Hematopoietic multipotent progenitor cell treated with erythropoietin and hydrocortisone succinate and interleukin-3 and kit ligand, for 6 days (in vitro differentiated cells): ENCODE measurements at regions not wholly inside any gene's neighbourhood (a gene's known extent, or its start where the extent isn't known, plus 50 kb on each side); places are given as distances from the start of the nearest gene placed in this dataset.
"Not testable (repeated sequence)": the region's sequence is repeated elsewhere in the genome, so short reads cannot be mapped to it uniquely, and the experiment has no call there.

Experiments
- DNase-seq: peaks from one replicate; pipeline ENCODE4 v3.0.0-alpha.2; 2015

DNA sequence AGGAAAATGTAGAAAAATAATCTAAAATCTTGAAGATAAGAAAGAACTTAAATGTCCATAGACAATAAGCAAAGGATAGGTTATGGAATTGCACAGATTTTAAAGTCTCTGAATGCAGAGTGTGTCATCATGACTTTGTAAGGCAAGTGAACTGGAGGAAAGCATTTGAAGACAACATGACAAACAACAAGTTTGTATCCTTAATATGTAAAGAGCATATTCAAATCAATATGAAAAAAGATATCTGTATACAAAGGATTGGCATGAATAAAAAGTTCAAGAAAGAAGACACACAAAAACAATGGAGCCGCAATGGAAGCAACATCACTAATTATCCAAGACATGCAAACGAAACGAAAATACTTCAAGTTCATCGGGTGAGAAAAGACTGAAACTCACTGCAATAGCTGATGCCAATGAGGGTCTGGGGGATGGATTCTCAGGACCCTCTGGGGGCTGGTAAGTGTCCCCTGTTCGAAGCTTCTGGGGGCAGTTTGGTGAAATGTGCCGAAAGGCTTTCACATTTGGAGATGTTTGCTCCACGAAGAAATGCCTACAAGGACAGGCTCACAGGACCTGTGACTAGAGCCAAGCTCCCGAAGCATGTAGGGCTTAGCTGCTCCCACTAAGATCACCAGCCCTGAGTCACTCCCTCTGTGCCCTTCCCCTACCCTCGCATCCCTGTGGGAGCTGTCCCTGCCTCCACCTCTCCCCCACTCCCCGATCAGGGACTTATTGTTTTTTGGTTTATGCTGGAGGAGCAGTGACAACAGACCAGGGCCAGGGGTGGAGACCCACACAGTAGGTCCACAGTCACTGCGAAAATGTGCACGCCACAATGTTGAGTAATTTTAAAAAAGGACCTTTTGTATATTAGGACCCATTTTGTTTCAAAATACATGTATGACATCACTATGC is 345.7 kb upstream of the SFSWAP start:
- no peak for DNase-seq

DNA sequence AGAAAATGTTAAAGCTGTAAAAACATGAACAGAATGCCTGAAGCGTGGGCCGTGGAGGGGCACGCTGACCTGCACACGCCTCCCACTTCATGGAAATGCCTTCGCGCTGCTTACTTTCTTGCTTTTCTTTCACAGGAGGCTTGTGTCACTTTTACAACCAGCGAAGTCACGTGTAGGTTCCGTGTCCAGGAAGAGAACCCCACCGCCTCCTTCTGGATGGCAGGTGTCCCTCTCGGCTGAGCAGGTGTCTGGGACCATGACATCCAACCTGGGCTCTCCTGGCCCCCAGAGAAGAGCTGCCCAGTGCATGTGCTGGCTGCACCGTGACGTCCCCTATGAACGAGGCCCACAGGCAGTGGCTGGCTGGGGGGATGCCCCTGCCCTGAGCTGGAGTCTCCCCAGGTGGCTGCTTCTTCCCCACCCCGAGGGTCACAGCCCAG is 345.0 kb upstream of the SFSWAP start:
- DNase-seq = no peak

DNA sequence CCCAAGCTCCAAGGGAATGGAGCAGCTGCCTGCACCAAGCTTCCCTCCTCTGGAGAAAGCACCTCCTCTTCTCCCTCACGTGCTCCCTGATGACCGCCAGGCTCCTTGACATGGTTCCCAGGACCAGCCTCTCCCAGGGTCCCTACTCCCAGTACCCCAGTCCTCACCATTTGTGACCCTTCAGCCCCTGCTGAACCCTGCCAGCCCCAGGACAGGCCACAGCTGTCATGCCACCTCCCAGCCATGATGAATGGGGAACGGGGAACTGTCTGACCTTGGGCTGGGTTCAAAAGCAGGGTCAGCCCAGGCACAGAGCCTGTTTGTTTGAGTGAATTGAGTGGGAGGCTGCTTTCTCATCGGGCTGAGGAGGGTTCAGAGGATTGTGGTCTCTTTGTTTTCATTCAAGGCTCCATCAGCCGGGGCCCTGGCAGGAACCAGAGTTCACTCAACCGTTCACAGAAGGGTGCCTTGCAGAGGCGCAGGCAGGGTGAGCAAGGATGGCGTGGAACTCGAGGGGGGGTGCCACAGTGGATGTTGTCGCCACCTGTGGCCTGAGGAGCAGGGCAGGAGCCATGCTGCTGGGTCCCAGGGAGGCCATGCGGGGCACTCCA is 344.5 kb upstream of the SFSWAP start:
- no peak for DNase-seq

DNA sequence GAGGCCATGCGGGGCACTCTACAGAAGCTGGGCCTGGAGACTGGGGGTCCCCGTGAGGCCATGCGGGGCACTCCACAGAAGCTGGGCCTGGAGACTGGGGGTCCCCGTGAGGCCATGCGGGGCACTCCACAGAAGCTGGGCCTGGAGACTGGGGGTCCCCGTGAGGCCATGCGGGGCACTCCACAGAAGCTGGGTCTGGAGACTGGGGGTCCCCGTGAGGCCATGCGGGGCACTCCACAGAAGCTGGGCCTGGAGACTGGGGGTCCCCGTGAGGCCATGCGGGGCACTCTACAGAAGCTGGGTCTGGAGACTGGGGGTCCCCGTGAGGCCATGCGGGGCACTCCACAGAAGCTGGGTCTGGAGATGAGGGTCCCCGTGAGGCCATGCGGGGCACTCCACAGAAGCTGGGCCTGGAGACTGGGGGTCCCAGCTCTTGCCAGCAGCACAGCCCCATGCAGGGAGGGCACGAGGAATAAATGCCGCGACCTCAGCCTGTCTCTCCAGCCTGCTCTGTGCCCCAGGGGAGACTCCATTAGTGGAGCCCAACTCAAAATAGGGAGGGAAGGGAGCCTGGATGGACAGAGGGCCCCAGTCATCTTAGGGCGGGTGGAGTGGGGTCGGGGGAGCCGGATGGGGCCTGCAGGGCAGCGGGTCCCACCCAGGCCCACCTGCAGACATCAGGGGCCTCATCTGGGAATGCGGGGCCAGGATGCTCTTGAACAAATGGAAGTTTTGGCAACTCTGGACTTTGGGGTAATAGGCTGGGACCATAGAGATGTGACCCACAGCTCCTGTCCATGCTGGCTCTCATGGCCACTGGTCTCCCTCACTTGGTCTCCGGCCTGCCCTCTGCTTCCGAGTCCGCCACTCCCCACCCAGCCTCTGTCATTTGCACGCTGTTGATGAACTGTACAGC is 343.6 kb upstream of the SFSWAP start:
- DNase-seq = not testable (repeated sequence)

DNA sequence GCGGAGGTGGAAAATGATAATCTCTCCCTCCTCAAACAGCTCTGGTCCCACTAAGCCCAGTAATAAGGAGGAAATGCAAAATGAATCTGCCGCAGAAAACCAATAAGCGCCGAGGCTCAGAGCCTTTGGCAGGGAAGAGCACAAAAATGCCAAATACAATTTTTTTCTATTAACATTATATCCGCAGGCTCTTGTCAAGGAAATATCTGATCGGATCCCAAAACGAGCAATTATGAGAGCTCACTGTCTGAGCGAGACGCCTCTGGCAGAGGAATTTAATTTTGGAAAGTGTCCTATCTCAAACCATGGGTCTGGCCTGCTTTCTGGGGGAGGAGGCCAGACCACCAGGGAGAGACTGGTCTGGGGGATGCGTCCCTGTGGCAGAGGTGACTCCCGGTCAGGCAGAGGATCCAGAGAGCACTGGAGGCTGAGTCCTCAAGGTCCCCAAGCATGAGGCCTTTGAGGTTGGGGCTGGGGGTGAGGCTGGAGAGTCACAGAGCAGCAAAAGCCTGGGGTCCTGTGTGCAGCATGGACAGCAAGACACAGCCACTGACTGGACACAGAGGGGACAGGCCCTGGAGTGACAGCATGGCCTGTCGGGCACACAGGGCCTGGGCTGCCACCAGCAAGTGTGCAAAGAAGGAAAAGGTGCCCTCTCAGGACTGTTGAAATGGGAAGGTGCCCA is 342.8 kb upstream of the SFSWAP start:
- DNase-seq = no peak

DNA sequence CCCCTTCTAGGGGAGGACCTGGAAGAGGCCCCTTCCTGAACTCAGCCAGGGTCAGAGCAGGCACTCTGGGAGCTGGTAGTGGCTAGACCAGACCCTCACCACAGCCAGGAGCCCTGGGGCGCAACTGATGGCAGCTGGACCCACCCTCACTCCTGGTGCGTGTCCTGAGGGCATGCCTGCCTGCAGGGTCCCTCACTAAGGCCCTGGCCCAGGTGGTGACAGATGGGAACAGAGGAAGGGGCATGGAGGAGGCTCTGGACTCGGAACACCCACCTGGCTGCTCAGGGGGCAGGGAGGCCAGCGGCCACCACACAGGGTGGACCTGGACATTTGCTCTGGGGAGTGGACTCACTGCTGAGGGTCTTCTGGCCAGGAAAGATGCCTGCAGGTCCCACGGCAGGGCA is 342.2 kb upstream of the SFSWAP start:
- DNase-seq = no peak

DNA sequence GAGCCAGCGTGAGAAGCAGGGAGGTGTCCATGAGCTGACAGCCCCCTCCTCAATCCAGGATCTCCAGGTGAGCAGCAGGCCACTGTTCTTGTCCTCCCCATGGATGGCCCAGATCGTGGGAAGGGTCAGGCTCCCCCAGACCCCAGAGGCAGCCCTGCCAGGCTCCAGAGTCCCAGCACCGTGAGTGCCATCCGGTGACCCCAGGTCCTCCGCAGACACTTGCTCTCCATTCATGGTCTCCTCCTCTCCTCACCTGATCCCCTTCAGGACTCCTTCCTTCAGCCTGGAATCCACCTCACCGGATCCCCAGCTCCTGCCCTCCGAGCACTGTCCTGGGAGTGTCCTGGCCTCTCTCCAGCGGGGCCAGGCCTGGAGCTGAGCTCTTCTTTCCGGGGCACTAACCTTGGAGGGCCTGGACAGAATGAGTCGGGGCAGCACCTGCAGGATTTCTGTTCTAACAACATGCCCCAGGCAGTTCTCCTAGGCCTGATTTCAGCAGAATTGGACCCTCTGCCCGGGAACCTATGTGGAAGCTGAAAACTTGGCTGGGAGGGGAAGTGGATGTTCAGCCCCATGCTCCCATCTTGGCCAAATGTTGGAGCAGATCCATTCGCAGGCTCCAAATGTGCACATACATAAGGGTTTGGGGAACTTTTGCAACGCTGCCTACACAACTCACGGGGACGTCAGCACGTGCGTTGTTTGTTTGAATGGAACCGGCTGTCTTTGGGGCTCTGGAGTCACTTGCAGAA is 341.6 kb upstream of the SFSWAP start:
- DNase-seq = no peak

DNA sequence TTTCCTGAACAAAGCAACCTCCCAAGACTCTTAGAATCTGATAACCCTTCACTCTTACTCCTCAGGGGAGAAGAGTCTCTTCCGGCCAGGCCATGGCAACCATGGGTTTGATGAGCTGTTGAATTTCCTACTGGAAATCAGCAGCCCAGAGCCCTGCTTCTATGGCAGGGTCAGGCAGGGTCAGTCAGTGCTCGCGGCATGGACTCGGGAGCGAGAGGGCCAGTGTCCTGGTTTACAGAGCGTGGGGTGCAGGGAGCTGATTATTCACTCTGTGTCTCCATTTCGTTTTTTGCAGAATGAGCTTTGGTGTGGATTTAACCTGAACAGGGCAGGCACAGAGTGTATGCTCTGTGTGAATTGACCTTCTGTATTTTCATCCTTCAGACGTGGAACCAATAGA is 340.6 kb upstream of the SFSWAP start:
- DNase-seq = no peak

DNA sequence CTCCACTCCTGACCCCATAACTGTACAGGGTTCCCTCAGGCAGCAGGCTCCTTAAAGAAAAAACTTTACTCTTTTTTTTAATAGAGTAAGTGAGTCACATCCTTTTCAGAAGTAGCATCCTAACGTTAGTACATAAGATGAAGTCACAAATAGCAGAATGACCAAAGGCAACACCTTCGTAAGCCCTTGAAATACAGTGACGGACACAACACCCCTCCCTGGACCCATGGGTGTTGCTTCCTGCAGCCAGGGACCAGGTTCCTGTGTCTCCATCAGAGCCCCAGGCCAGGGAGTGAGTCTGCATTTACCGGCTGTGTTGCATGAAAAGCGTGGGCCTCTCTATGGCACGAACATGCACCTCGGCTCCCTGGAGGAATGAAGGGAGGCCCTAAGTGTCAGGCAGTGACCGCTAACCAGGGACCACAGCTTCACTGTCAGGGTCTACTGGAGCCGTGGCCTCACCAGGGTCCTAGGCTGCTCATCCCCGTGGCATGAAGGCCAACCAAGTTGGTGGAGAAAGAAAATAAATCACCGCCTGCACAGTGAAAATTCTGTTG is 340.0 kb upstream of the SFSWAP start:
- DNase-seq = no peak

DNA sequence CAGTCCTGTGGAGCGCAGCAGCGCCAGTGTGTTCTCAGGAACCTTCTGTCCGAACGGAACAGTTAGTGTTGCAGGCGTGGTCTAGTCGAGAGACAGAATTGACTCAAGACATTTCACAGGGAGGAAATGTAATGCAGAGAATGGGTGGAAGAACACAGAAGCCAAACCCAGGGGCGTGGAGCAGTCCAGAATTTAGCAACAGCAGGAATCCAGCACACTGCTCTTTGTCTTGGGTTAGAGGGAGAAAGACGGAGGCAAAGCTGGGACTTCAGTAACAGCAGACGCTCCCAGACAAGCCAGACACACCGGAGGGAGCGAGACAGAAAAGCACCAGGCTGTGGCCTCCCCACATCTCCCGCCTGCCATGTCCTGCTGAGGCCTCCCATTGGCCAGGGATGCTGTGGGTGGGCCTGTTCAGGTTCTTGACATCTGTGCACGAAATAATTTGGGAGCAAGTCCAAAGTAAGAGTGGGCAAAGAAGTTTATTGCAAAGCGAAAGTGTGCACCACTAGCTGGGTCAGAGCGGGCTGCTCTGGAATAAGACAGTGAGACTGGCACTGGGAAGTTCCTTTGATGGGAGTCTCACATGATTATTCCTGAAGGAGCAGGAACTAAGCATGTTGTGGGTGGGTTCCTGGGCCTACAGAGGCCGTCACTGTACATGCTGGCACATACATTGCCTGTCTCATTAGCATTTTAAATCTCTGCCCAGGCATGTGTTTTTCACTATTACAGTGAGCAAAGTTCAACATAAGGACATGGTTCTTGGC is 339.3 kb upstream of the SFSWAP start:
- DNase-seq = no peak

DNA sequence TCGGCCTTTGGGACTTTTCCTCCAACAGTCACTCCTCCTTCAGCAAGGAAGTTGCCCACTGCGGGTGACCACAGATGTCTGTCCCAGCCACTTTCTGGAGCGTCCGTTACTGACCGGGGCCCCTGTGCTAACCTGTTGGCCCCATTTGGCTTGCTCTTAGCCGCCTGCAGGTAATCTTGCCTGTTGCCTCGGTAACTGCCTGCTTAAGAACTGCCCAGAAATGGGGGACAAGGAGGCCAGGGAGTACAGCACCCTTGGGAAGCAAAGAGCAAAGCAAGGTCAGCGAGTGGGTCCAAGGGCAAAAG is 338.8 kb upstream of the SFSWAP start:
- no peak for DNase-seq

DNA sequence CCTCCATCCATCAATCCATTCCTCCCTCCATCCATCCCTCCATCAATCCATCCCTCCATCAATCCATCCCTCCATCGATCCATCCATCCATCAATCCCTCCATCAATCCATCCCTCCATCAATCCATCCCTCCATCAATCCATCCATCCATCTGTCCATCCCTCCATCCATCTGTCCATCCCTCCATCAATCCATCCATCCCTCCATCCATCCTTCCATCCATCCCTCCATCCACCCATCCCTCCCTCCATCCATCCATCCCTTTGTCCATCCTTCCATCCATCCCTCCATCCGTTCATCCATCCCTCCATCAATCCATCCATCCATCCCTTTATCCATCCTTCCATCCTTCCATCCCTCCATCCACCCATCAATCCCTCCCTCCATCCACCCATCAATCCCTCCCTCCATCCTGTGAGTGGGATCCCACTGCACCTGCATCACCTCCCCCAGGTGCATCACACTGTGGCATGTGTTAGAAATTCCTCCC is 338.1 kb upstream of the SFSWAP start:
- no peak for DNase-seq

DNA sequence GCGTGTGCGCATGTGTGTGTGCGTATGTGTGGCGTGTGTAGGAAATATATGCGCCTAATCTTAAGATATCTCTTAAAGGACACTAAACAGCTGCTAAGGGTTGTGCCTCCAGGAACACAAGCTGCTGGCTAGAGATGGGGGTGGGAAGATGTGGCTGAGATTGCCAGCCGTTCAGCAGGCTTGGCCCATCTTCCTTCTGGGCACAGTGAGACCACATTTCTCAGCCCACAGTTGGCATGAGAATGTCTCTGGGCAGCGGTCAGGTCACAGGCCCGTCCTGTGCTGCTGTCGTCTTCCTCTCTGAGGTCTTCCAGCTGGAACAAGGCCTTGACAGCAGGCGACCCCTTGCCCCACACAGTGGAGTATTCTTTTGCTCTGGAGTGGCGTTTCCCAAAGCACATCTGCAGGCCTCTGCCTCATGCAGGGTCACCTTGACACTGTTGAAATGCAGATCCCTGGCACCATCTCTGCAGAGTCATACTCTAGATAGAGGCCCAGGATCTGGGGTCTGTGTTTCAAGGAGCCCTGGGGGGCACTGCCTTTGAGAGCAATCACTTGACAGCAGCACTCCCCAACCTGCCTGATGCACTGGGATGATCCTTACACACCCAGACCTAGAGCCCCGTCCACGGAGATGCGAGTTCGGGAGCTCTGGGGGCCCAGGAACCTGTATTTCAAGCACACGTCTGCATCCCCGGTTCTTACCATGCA is 335.5 kb upstream of the SFSWAP start:
- no peak for DNase-seq

DNA sequence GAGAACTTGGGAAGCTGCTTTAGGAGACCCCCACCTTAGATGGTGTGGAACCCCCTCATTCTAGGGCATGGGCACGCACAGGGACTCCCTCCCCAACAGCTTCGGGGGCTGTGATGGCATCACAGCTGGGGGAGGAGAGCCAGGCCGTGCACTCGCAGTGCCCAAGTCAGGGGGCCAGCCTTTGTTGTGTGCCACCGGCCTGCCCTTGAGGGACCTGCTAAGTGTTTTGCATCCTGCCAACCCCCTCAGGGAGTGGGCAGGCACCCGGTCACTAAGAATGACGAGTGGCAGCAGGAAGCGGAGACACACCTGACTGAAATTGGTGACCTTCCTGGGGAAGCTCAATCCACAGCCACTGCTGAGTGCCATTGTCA is 334.9 kb upstream of the SFSWAP start:
- DNase-seq = no peak

DNA sequence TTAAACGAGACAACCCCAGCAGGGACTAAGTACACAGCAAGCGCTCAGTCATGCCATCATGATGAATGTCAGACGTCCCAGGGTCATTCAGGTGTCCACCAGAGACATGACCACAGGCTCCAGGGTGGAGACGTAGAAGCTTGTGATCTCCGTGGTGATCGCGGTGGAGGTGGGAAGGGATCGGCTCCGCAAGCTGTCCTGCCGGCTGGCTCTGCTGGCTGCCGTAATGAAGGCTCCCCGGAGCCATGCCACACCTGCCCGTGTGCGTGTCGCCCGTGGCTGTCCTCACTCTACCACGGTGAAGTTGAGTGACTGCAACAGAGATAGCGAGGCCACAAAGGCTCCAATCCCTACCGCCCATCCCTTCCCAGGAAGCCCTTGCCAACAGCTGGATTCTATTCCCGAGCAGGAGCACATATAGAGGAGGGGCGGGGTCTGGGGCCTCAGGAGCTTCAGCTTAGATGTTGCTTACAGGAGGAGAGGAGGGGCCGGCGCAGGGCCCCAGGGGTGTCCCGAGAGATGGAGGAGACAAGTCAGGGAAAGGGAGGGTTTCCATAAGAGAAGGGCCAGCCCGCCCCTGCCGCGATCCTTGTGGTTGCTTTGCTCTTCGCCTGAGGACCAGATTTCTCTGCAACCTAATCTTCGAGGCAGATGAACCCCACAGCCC is 332.6 kb upstream of the SFSWAP start:
- DNase-seq = no peak

DNA sequence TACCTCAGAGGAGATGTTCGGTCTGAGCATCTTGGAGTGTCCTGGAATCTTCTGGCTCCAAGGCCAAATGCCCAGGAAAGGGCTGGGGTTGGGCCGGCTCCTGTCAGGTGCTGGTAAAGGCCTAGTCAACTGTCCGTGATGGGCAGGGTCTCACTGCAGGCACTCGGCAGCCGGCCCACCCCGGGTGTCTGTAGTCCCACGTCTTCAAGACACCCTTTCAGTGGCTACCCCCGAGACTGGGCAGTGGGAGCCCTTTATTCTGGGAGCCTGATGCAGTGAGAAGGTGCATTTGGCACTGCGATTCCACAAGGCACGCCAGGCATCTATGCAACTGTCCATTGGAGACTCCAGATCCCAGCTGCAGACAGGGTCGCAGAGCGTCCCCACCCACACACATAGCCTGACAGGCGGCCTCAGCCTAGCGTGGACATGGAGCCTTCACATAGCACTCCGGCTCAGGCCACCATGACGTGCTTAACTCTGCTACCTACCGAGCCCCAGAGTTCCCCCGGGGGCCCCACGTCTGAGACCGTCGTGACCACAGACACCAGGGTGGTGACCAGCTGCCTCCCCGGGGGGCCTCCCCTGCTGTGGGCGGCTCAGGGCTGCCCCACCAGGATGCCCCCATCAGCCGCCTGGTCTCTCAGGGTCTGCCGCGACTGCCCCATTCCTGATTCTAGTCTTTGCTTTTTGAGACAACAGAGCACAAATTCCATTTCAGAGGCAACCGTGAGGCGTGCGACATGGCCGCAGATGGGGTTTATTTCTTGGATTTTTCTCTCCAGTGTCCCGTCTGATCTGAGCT is 331.8 kb upstream of the SFSWAP start:
- DNase-seq = no peak

DNA sequence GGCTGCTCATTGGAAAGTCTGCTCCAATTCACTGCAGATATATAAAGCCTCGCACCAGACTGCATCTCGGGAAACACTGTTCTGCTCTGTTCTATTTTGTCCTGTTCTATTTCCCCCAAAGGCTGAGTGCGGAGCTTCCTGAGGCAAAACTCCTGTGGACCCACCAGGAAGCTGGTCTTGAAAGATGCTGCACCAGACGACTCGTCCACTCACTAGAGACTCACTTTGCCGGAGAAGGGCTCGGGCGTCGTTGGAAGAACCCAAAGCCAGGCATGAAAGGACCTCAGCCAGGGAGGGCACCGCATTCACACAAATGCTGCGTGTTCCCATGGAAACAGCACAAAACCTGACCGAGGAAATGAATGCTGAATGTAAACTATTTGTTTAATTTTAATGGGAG is 331.2 kb upstream of the SFSWAP start:
- DNase-seq = no peak

DNA sequence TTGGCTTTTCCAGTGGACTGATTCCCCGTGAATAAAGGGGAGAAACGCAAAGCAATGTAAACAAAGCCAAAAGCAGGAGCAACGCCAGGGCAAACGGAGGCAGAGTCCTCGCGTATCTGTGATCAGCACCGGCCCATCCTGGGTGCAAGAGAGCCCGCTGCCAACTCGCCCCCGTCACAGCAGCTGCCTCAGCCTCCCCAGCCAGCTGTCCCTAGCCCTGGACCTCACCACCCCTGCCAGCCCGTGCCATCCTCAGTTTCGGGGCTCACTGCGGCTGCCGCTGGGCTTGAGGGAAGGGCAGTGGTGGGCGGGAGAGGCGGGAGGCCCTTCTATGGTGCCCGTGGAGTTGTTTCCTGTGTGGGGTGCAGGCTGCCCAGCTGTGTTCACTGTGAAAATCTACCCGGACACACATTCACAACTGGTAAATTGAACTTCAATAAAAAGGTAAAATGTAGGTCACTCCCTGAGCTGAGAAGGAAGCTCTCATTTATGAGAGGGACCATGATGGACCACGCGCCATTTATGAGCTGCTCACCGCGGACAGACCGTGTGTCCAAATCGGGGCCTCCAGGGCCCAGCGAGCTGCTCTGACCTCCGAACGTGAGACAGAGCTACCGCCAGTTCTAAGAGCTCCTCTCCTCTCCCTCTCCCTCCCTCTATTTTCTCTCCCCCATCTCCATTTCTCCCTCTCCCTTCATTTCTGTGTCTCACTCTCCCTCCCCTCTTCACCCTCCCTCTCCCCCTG is 330.5 kb upstream of the SFSWAP start:
- DNase-seq = no peak
